HCT116 (cell line): ENCODE measurements at regions not wholly inside any gene's neighbourhood (a gene's known extent, or its start where the extent isn't known, plus 50 kb on each side); places are given as distances from the start of the nearest gene placed in this dataset.

ENCODE experiments used
- ATAC-seq: fragments of 200-7000 bp; cut with Tn5 transposase; 2 replicates; pipeline ENCODE4 v1.9.1; 2020; ENCODE audit warnings: mild to moderate bottlenecking, moderate library complexity
- BruUV-seq: library from RNA; stranded (reverse); fragments of 400-500 nt; replicated peaks from 2 replicates; lab custom pipeline; 2021; lab: Mats Ljungman, UMichigan
- CTCF ChIA-PET: fragments of 300-600 bp; sonication (Branson Sonifier 250); formaldehyde crosslinking; loops from one replicate; lab custom pipeline; 2021; ENCODE audit warnings: antibody characterized with exemption; lab: Charles Lee
- POLR2A ChIA-PET: fragments of 300-600, 350-600 bp; sonication (Branson Sonifier 250); formaldehyde crosslinking; loops from one replicate; lab custom pipeline; 2021; ENCODE audit warnings: antibody characterized with exemption; lab: Charles Lee
- RAD21 ChIA-PET, 2 experiments: fragments of 300-600 bp; sonication (Branson Sonifier 250); formaldehyde crosslinking; loops; one replicate each; lab custom pipeline; 2023; ENCODE audit warnings: low total read pairs in 2 of 2; ENCODE audit not compliant: uncharacterized antibody in 2 of 2, unreplicated experiment in 2 of 2, low non-redundant PET in 1 of 2; lab: Charles Lee
- DNase-seq: peaks from one replicate; pipeline ENCODE4 v3.0.0-alpha.2; 2010; ENCODE audit warnings: low read depth, low spot score
- H2AFZ ChIP-seq: fragments of 200-600 bp; shearing (Covaris generic), sonication (generic); 2 replicates; pipeline ENCODE4 v1.6.1; 2017; ENCODE audit warnings: low read depth, mixed run types, mixed read lengths, antibody characterized with exemption, low read length; ENCODE audit not compliant: poor library complexity, severe bottlenecking
- H3K27ac ChIP-seq: 2 replicates; pipeline ENCODE4 v1.5.1; 2012; ENCODE audit warnings: low read depth, low read length
- H3K27me3 ChIP-seq: fragments of 200-600 bp; sonication (generic); 2 replicates; pipeline ENCODE4 v1.6.1; 2016; ENCODE audit warnings: mixed run types, low read length, mixed read lengths; ENCODE audit not compliant: insufficient read depth
- H3K36me3 ChIP-seq, 2 experiments: fragments of 200-500 bp in 1 of 2; fragments of 200-600 bp in 1 of 2; sonication (Bioruptor generic) in 1 of 2; sonication (generic) in 1 of 2; 2 replicates each; pipeline versions ENCODE4 v1.5.1 to v1.6.1; 2014 to 2016; ENCODE audit warnings: low read length in 2 of 2, inconsistent platforms in 1 of 2, mixed read lengths in 1 of 2, mixed run types in 1 of 2; ENCODE audit not compliant: insufficient read depth in 2 of 2, control insufficient read depth in 1 of 2
- H3K4me1 ChIP-seq, 2 experiments: fragments of 200-600 bp in 1 of 2; sonication (generic) in 1 of 2; 2 replicates each; pipeline versions ENCODE4 v1.5.1 to v1.6.1; 2012 to 2017; ENCODE audit warnings: low read length in 2 of 2, inconsistent platforms in 1 of 2, mild to moderate bottlenecking in 1 of 2, mixed read lengths in 1 of 2, mixed run types in 1 of 2, moderate library complexity in 1 of 2; ENCODE audit not compliant: insufficient read depth in 2 of 2, control insufficient read depth in 1 of 2
- H3K4me2 ChIP-seq: fragments of 200-600 bp; sonication (generic); 2 replicates; pipeline ENCODE4 v1.6.1; 2017; ENCODE audit warnings: mixed run types, low read length, mixed read lengths
- H3K4me3 ChIP-seq, 2 experiments: fragments of 200-600 bp in 1 of 2; sonication (generic) in 1 of 2; replicated peaks in 1 of 2; 2 replicates each; pipeline ENCODE4 v1.5.1; 2011 to 2016; ENCODE audit warnings: low read length in 2 of 2, control low read depth in 1 of 2, low read depth in 1 of 2, mild to moderate bottlenecking in 1 of 2, mixed read lengths in 1 of 2, mixed run types in 1 of 2
- H3K79me2 ChIP-seq: fragments of 200-600 bp; sonication (generic); 2 replicates; pipeline ENCODE4 v1.6.1; 2017; ENCODE audit warnings: mild to moderate bottlenecking, mixed run types, low read length, moderate library complexity, mixed read lengths; ENCODE audit not compliant: insufficient read depth
- H3K9ac ChIP-seq: fragments of 200-600 bp; sonication (generic); 2 replicates; pipeline ENCODE4 v1.6.1; 2016; ENCODE audit warnings: low read length, mixed read lengths
- H3K9me2 ChIP-seq: fragments of 200-600 bp; sonication (generic), shearing (Covaris generic); 2 replicates; pipeline ENCODE4 v1.6.1; 2017; ENCODE audit warnings: mixed run types, mild to moderate bottlenecking, moderate library complexity; ENCODE audit not compliant: insufficient read depth
- H3K9me3 ChIP-seq, 2 experiments: fragments of 200-500 bp in 1 of 2; fragments of 200-600 bp in 1 of 2; sonication (Bioruptor generic) in 1 of 2; sonication (generic) in 1 of 2; 2 replicates each; pipeline ENCODE4 v1.6.1; 2014 to 2017; ENCODE audit warnings: low read length in 2 of 2, mixed read lengths in 2 of 2, inconsistent platforms in 1 of 2, low read depth in 1 of 2, mild to moderate bottlenecking in 1 of 2, mixed run types in 1 of 2, moderate library complexity in 1 of 2; ENCODE audit not compliant: control insufficient read depth in 1 of 2, insufficient read depth in 1 of 2
- H4K20me1 ChIP-seq: fragments of 200-600 bp; sonication (generic), shearing (Covaris generic); 2 replicates; pipeline ENCODE4 v1.6.1; 2017; ENCODE audit warnings: mixed run types, mild to moderate bottlenecking, moderate library complexity; ENCODE audit not compliant: insufficient read depth
- CBX3 ChIP-seq: IDR thresholded peaks from 2 replicates; pipeline ENCODE4 v1.6.1; 2012; ENCODE audit warnings: low read depth
- EZH2 ChIP-seq: fragments of 200-600 bp; sonication (generic); IDR thresholded peaks from 2 replicates; pipeline ENCODE4 v1.6.1; 2017; ENCODE audit warnings: antibody characterized with exemption, mixed run types
- FOSL1 ChIP-seq: IDR thresholded peaks from 2 replicates; pipeline ENCODE4 v1.6.1; 2012; ENCODE audit warnings: low read depth
- JUND ChIP-seq: IDR thresholded peaks from 2 replicates; pipeline ENCODE4 v1.6.1; 2012
- MAX ChIP-seq: IDR thresholded peaks from 2 replicates; pipeline ENCODE4 v1.6.1; 2012
- RAD21 ChIP-seq: IDR thresholded peaks from 2 replicates; pipeline ENCODE4 v1.6.1; 2012; ENCODE audit warnings: low read depth, mild to moderate bottlenecking
- REST ChIP-seq: IDR thresholded peaks from 2 replicates; pipeline ENCODE4 v1.6.1; 2012; ENCODE audit warnings: low read depth
- SIN3A ChIP-seq: IDR thresholded peaks from 2 replicates; pipeline ENCODE4 v1.6.1; 2012; ENCODE audit warnings: low read depth
- SP1 ChIP-seq: IDR thresholded peaks from 2 replicates; pipeline ENCODE4 v1.6.1; 2012; ENCODE audit warnings: low read depth
- SRF ChIP-seq: IDR thresholded peaks from 2 replicates; pipeline ENCODE4 v1.6.1; 2012; ENCODE audit warnings: low read depth
- TCF7L2 ChIP-seq: IDR thresholded peaks from 2 replicates; pipeline ENCODE4 v1.7.0; 2011; ENCODE audit warnings: borderline replicate concordance, inconsistent platforms; ENCODE audit not compliant: insufficient read depth, insufficient read length; ENCODE audit errors: extremely low read depth
- intact Hi-C: fragments of 100-400 bp; cut with micrococcal nuclease; formaldehyde crosslinking; loops from 2 replicates; pipeline ENCODE4 v1.10.0; 2022

GRCh38 chr3:14284694-14285547 lies 106.3 kb downstream of the LSM3 start:
- H3K79me2 ChIP-seq = no peaks in the 10 kb centered on the region
- ATAC-seq = no peak
- DNase-seq = no peak
- CTCF ChIA-PET = interaction anchor here (1.6 kb wide), 1 partner anchor 9 kb away, joined by 5 read pairs; no protein-coding TSS in a partner anchor
- no peaks in the 10 kb centered on the region for H3K36me3 ChIP-seq
- POLR2A ChIA-PET = no interaction called here
- H3K4me1 ChIP-seq = peaks cover 0 to 7% of the 10 kb centered on the region in 2 experiments; a peak in 1 of 4 replicates
- H2AFZ ChIP-seq = no peak overlapping the region
- H3K9ac ChIP-seq = no peak overlapping the region
- no peaks in the 10 kb centered on the region for H3K9me2 ChIP-seq
- intact Hi-C loops = no loop called here
- peaks cover 4% of the 10 kb centered on the region; the same call in 1 of the 2 replicates for H3K27me3 ChIP-seq
- RAD21 ChIA-PET = no interaction called here
- H3K4me2 ChIP-seq = no peak overlapping the region
- H3K9me3 ChIP-seq = no peaks in the 10 kb centered on the region
- H3K4me3 ChIP-seq = no peak overlapping the region
- BruUV-seq = no TSS peak
- H4K20me1 ChIP-seq = no peaks in the 10 kb centered on the region
- H3K27ac ChIP-seq = no peak overlapping the region
- TF ChIP-seq REST (no peak), SRF (no peak), CBX3 (no peak), SIN3A (no peak), SP1 (no peak), RAD21 (no peak), MAX (no peak), TCF7L2 (no peak), JUND (no peak), EZH2 (no peak), FOSL1 (no peak)
